GM19468 (cell line): ENCODE measurements at regions not wholly inside any gene's neighbourhood (a gene's known extent, or its start where the extent isn't known, plus 50 kb on each side); places are given as distances from the start of the nearest gene placed in this dataset.

Source experiments
- ATAC-seq: cut with Tn5 transposase; IDR thresholded peaks from one replicate; pipeline ENCODE4 v1.9.1; 2021; ENCODE audit warnings: mild to moderate bottlenecking, moderate library complexity, moderate number of reproducible peaks; ENCODE audit not compliant: unreplicated experiment; ENCODE audit errors: extremely low read depth

GRCh38 chr3:40593351-40593750, 68.6 kb downstream of the ZNF621 start:
- no peak for ATAC-seq

GRCh38 chr3:40597441-40597840, 72.7 kb downstream of the ZNF621 start:
- no peak for ATAC-seq

DNA sequence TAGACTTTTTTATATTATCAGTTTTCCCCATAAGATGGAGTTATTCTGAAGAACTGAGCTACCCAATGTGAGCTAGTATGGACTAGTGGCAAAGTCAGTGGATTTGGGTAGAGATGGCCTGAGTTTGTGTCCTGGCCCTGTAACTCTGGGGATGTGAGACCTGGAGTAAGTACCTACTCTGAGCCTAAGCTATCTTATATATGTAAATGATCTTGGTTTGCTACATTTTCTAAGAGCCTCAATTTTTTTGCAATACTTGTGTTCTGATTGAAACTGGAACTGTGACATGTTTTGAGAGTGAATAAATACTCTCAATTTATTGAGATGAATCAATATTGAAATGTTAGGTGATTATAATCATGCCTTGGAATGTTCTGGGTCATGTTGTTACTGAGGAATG, 73.6 kb downstream of the ZNF621 start:
- no peak for ATAC-seq

DNA sequence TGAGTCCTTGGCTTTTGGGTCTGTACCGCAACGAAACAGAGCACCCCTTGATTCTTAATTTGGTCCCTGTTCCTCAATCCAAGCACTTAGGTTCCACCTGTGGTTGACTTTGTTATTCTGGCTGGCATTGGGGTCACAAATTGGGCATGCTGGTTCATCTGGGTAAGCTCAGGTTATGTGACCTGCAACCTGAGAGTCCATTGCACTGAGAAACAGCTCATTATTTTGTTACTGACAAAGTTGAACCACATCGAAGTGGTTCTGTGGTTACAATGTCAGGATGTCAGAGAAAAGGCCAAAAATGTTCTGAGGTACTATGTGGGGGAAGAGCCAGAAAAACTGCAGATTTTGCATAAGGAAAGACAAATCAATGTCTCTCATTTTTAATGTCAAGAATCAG, 74.2 kb downstream of the ZNF621 start:
- ATAC-seq, result no peak

DNA sequence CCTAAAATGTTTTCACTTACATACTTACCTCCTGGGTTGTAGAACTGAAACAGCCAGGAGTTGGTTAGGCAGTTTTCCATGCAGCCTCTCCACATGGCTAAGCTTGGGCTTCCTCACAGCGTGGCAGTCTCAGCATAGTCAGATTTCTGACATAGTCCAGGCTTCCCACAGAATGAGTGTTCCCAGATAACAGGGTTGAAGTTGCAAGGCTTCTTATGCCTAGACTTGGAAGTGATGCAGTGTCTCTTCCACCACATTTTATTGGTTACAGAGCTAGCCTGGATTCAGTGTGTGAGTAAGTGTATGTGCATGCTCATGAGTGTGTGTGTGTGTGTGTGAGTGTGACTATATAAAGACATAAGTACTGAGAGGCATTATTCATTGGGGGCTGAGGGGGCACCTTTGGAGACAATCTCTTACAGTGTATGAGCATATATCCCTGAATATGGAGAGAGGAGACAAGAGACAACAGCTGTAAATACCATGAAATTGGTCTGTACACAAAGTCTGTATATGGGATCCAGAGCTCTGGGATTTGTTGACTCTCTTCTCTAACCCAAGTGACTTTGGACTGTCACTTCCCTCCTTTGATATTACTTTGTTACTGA, 78.1 kb downstream of the ZNF621 start:
- ATAC-seq, result no peak

DNA sequence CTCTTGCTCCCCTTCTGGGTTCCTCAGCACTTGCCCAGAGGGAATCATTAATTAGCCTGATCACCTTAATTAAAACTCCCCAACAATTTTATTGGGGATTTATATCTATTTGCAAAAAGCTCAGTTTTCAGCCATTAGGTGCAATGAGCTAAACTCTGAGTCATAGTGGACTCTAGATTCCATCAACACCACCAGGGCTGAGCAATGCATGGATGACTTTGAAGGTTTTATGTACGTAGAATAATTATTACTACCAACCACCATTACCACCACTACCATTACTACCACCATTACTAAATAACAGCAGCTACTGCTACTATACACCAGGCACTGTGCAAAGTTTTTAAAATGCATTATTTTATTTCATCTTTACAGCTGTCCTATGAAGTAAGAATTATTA, 81.2 kb downstream of the ZNF621 start:
- no peak for ATAC-seq

DNA sequence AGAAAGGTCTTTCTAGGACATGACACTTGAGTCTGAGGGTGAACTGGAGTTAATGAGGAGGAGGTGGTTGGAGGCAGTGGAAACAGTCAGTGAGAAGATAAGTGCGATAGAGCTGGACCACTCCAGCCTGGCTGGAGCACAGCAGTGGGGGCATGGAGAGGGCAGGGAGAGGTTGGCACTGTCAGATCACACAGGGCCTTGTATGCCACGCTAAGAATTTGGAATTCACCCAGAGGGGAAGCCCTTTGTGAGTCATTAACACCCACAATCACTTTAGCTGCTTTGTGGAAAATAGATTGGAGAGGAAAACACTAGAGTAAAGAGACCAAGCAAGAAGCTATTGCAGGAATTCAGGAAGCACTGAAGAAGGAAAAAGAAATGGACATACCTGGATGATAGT, 83.3 kb downstream of the ZNF621 start:
- no peak for ATAC-seq

DNA sequence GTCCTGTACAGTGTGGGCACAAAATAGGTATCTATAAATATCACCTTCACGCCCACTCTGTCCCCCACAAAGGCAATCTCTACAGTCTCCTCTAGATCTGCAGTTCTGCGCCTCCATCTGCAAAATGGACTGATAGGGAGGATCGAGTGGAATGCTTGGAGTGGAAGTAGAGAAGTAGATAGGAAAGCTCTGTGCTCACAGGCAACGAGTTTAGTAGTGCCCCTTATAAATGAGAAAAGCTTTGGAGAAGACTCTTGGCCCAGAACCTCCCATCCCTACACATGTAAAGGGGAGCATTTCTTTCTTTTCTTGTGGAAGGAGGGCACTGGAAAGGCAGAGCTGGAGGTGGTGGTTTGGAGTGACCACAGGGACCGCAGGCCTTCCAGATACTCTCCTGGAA, 88.5 kb downstream of the ZNF621 start:
- no peak for ATAC-seq

DNA sequence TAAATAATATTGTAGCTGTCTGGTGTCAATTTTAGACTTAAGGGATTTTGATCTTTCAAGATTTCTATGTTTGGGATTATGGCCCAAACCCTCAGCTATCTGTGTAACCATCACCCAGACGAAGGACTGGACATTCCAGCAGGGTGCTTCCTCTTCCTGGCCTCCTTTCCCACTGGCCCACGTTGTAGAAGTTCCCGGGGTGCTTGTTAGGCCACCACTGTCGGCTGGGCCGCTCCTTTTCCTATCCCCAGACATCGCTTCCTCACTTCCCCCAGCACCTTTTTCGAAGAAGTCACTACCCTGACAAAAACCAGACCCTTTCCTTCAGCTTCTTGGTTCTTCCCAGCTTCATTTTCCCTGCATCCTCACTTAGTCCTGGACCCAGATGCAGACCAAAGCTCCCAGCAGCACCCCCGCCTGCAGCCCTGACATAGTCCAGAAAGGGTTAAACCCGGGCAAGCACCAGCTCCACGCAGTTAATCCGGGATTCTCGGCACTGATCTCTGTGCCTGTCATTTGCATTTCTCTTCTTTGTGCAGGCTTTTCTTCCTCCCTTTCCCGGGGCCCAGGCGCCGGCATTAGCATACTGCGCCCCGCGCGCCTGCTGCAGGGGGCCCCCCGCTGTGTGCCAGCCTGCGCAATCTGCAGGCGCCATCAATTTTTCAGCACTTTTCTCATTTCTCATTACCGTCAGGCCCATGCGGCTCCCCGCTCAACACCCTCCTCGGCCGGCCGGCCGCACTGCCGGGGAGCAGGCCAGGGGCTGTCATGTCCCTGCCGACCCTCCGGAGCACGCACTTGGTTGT, 90.6 kb downstream of the ZNF621 start:
- ATAC-seq, result no peak

GRCh38 chr3:40615918-40616819, 91.4 kb downstream of the ZNF621 start:
- ATAC-seq, result no peak

- ATAC-seq, result no peak
Observed at GRCh38 chr3:40617084-40617483, 92.3 kb downstream of the ZNF621 start.

DNA sequence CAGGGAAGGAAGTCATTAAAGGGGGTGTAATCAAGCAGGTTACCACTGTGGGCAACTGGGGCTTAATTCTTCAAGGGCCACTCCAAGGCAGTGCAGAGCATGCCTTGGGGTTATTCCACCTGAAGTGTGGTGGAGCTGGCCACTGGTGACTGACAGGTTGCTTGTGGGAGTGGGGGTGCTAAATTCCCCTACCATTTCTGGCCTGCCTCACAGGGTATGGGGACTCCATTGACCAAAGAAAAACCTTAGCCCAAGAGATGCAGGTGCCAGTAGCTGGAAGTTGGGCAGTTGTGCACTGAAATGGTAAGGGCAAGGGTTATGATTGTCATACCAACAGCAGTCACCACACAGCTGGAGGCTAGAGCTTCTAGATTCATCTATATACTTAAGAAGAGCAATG, 93.4 kb downstream of the ZNF621 start:
- ATAC-seq, result no peak

DNA sequence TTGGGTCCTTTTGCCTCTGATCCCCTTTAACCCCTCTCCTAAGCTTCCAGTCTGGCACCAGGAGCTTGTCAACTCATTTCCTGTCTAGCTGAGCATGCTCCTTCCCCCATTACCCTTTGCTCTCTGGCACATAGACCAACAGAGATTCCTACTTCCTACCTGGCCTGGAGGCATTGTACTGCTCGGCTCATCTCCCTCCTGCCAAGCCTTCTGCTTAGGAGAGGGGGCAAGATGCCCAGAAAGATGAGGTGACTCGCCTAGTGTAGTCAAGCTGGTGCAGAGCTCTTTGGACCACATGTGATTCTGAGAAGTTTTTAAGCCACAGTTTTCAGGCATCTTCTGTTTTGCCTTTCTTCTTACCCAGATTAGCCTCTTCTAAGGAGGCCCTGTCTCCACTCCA, 95.4 kb downstream of the ZNF621 start:
- no peak for ATAC-seq

DNA sequence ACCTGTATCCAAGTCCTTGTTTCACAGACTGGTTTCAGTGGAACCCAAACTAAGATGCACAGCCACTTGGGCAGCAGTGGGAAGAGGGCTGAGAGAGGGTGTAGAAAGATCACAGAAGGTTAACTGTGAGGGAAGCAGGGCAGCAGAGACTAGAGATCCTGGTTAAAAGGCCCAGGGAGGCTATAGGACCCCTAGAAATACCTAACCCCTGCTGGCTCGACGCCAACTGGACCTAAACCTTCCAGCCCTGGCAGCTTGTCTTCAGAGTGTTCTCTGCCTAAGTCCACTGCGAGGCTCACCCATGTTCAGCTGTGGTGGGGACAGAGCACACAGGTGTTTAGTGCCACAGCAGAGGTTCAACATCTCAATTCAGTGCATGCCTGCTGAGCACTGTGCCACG, 96.5 kb downstream of the ZNF621 start:
- ATAC-seq, result no peak

GRCh38 chr3:40623567-40623966, 98.8 kb downstream of the ZNF621 start:
- peak; percentile 81 for ATAC-seq

DNA sequence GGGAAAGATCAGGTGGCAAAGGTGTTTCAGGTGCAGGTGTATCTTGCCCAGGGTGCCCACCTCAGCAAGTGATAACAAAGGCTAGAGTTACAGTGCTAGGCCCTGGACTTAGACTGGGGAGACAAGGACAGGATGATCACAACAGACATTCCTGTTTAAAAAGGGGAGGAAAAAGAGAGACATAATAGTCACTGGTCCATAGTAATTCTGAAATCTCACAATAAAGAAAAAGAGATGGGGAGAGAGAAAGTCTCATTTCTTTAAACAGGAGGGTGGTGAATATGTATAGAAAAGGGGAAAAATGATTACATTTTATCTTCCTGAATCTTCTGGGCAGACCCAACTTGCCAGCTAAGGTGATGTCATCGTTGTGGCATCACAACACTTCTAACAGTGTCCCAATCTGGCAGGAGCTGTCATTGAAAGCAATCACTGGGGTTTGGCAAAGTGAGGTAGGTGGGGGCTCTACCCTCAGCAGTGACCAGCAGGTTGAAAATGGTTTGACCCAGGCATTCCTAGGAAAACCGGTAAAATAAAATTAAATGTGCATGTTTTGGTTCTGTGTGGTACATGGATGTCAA, 99.5 kb downstream of the ZNF621 start:
- no peak for ATAC-seq

DNA sequence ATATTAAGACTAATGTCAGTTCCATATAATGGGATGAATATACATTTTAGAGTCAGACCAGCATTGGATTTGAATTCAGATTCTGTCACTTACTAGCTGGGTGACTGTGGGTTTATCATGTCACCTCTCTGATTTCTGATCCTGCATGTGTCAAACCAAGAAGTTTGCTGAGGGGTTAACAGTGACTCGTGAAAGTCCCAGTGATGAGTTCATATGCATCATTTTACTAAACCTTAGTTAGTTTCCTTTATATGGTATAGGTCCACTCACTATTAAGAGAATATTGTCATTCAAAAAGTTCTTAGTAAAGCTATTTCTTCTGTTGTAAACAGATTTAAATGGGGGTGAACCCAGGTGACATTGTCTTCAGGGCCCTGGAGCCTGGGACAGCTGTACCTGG, 102.3 kb downstream of the ZNF621 start:
- no peak for ATAC-seq

DNA sequence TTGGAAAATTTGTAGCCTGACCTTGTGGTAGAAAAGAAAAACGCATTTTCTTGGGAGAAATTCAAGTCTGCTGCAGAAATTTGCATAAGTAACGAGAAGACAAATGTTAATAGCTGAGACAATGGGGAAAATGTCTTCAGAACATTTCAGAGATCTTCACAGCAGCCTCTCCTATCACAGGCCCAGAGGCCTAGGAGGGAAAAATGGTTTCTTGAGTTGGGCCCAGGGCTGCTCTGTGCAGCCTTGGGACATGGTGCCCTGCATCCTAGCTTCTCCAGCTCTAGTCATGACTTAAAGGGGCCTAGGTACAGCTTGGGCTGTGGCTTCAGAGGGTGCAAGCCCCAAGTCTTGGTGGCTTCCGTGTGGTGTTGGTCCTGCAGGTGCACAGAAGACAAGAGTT, 104.2 kb downstream of the ZNF621 start:
- no peak for ATAC-seq

DNA sequence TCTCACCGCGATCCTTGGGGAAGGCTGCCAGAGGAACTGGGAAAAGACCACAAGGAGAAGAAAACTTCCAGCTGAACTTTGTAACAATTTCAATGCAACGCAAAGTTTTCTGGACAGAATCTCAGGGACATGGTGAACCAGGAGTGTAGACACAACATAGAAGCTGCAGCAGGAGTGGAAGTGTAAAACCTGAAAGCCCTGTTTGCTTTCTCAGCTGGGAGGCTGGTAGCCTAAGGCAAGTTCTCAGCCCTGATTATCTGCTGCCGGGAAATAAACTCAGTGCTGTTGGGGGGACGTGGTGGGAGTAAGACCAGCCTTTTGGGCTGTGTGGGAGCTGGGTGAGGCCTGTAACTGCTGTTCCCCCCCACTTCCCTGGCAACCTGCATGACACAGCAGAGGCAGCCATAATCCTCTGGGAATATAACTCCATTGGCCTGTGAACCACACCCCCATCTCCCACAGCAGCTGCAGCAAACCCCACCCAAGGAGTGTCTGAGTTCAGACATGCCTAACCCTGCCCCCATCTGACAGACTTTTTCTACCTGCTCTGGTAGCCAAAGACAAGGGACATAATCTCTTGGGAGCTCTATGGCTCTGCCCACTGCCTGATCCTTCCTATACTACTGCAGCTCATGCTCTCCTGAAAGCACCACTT, 106.7 kb downstream of the ZNF621 start:
- no peak for ATAC-seq

- no peak for ATAC-seq
Observed at GRCh38 chr3:40637906-40638305, 113.1 kb downstream of the ZNF621 start.
